Fibroblast of lung (primary cell): ENCODE measurements at regions not wholly inside any gene's neighbourhood (a gene's known extent, or its start where the extent isn't known, plus 50 kb on each side); places are given as distances from the start of the nearest gene placed in this dataset.

Experiments used
- DNase-seq, 2 donors: peaks; one replicate each; pipeline versions ENCODE4 v3.0.0 to v3.0.0-alpha.2; 2010; ENCODE audit warnings: low read depth in 2 of 2
- H2AFZ ChIP-seq: 2 replicates; pipeline ENCODE4 v1.5.1; 2012; ENCODE audit warnings: low read length, control low read depth, inconsistent platforms
- H3K27ac ChIP-seq: 2 replicates; pipeline ENCODE4 v1.5.1; 2011; ENCODE audit warnings: low read length, control low read depth; ENCODE audit not compliant: insufficient read depth
- H3K27me3 ChIP-seq: 2 replicates; pipeline ENCODE4 v1.5.1; 2011; ENCODE audit warnings: mild to moderate bottlenecking, low read length; ENCODE audit not compliant: control insufficient read depth, insufficient read depth
- H3K36me3 ChIP-seq: 2 replicates; pipeline ENCODE4 v1.5.1; 2011; ENCODE audit warnings: low read length; ENCODE audit not compliant: control insufficient read depth, insufficient read depth
- H3K4me1 ChIP-seq: 2 replicates; pipeline ENCODE4 v1.5.1; 2011; ENCODE audit warnings: low read length; ENCODE audit not compliant: control insufficient read depth, insufficient read depth; ENCODE audit errors: extremely low read depth
- H3K4me2 ChIP-seq: 2 replicates; pipeline ENCODE4 v1.5.1; 2011; ENCODE audit warnings: low read length, control low read depth; ENCODE audit not compliant: insufficient read depth; ENCODE audit errors: extremely low read depth
- H3K4me3 ChIP-seq, 4 experiments: fragments of 200-600 bp in 1 of 4; sonication (generic) in 1 of 4; replicated peaks in 1 of 4; 2 replicates each; pipeline ENCODE4 v1.5.1; 2011 to 2016; ENCODE audit warnings: low read length in 4 of 4, low read depth in 3 of 4, mild to moderate bottlenecking in 3 of 4, control low read depth in 2 of 4, inconsistent platforms in 1 of 4, mixed read lengths in 1 of 4; ENCODE audit not compliant: insufficient read depth in 1 of 4; ENCODE audit errors: control extremely low read depth in 1 of 4
- H3K79me2 ChIP-seq: 2 replicates; pipeline ENCODE4 v1.5.1; 2012; ENCODE audit warnings: mild to moderate bottlenecking, low read length, inconsistent platforms; ENCODE audit not compliant: control insufficient read depth, insufficient read depth
- H3K9ac ChIP-seq: 2 replicates; pipeline ENCODE4 v1.5.1; 2011; ENCODE audit warnings: mild to moderate bottlenecking, low read length, control low read depth; ENCODE audit not compliant: insufficient read depth
- H3K9me3 ChIP-seq: 2 replicates; pipeline ENCODE4 v1.5.1; 2012; ENCODE audit warnings: low read depth, low read length; ENCODE audit not compliant: control insufficient read depth, insufficient read depth
- H4K20me1 ChIP-seq: 2 replicates; pipeline ENCODE4 v1.5.1; 2011; ENCODE audit warnings: low read length; ENCODE audit not compliant: control insufficient read depth, insufficient read depth; ENCODE audit errors: extremely low read depth
- EZH2 ChIP-seq: IDR thresholded peaks from 2 replicates; pipeline ENCODE4 v1.5.1; 2012; ENCODE audit warnings: low read length, control low read depth, mild to moderate bottlenecking; ENCODE audit errors: missing control alignments
- TF ChIP-seq, protein P1 (sequence below), 2 donors: IDR thresholded peaks in 1 of 2; conservative IDR thresholded peaks in 1 of 2; 1 replicate in 1 of 2; 2 replicates in 1 of 2; pipeline ENCODE4 v1.5.1; 2011 to 2012; ENCODE audit warnings: low read length in 2 of 2, control low read depth in 1 of 2, inconsistent platforms in 1 of 2, low read depth in 1 of 2, mild to moderate bottlenecking in 1 of 2

DNA sequence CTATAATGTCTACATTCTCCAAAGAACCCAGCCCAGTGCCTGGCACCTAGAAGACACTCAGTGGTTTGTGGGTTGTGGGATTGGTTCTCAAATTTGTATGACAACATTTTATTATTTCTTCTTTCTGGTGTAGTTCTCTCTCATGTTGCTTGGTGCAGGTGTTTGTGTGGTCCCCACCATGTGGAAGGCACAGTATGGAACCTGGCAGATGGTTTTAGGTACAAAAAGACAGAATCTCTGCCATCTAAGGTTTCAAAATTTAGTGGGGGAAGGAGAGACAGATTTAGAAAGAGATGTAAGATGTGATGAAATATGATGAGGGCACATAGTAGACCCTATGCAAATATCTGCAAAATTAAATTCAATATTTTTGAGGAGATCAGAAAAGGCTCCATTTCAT lies 323.8 kb downstream of the CDK5RAP2 start:
- no peaks in the 10 kb centered on the region for H3K4me1 ChIP-seq
- H4K20me1 ChIP-seq: no peaks in the 10 kb centered on the region
- DNase-seq: no peak
- TF ChIP-seq, protein P1, sequence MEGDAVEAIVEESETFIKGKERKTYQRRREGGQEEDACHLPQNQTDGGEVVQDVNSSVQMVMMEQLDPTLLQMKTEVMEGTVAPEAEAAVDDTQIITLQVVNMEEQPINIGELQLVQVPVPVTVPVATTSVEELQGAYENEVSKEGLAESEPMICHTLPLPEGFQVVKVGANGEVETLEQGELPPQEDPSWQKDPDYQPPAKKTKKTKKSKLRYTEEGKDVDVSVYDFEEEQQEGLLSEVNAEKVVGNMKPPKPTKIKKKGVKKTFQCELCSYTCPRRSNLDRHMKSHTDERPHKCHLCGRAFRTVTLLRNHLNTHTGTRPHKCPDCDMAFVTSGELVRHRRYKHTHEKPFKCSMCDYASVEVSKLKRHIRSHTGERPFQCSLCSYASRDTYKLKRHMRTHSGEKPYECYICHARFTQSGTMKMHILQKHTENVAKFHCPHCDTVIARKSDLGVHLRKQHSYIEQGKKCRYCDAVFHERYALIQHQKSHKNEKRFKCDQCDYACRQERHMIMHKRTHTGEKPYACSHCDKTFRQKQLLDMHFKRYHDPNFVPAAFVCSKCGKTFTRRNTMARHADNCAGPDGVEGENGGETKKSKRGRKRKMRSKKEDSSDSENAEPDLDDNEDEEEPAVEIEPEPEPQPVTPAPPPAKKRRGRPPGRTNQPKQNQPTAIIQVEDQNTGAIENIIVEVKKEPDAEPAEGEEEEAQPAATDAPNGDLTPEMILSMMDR (conservative IDR thresholded peaks at IDR 0.05 in 1 of 2, IDR thresholded peaks at IDR 0.05 in 1 of 2; ENCODE audit: low read depth in 1 of 2, low read length in 2 of 2): no peak
- TF ChIP-seq EZH2: no peak
- no peak overlapping the region for H3K9ac ChIP-seq
- no peaks in the 10 kb centered on the region for H3K27me3 ChIP-seq
- H3K4me3 ChIP-seq: no peak overlapping the region
- no peak overlapping the region for H3K4me2 ChIP-seq
- no peak overlapping the region for H3K27ac ChIP-seq
- no peaks in the 10 kb centered on the region for H3K79me2 ChIP-seq
- H3K9me3 ChIP-seq: no peaks in the 10 kb centered on the region
- no peak overlapping the region for H2AFZ ChIP-seq
- H3K36me3 ChIP-seq: no peaks in the 10 kb centered on the region

DNA sequence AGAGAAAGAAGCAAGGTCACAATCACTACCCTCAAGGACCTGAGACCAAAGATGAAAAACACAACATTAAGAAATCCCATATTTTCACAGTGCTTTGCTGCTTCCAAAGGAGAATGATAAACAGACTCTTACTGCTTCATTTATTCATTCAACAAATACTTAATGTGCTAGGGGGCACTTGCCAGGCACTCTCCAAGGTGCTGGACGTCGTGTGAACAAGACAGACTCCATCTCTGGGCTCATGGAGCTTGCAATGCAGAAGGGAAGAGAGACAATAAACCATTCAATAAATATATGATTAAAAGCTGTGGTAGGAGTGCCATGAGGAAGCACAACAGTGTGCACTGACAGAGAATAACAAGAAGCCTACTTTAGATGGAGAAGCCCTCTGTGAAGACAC lies 327.7 kb downstream of the CDK5RAP2 start:
- no peak overlapping the region for H2AFZ ChIP-seq
- no peaks in the 10 kb centered on the region for H3K79me2 ChIP-seq
- DNase-seq: no peak
- no peaks in the 10 kb centered on the region for H3K27me3 ChIP-seq
- H3K36me3 ChIP-seq: no peaks in the 10 kb centered on the region
- no peaks in the 10 kb centered on the region for H4K20me1 ChIP-seq
- no peak overlapping the region for H3K4me3 ChIP-seq
- H3K27ac ChIP-seq: no peak overlapping the region
- H3K4me1 ChIP-seq: no peaks in the 10 kb centered on the region
- H3K9me3 ChIP-seq: no peaks in the 10 kb centered on the region
- TF ChIP-seq, protein P1 (conservative IDR thresholded peaks at IDR 0.05 in 1 of 2, IDR thresholded peaks at IDR 0.05 in 1 of 2; ENCODE audit: low read depth in 1 of 2, low read length in 2 of 2): no peak
- no peak for TF ChIP-seq EZH2
- H3K9ac ChIP-seq: no peak overlapping the region
- no peak overlapping the region for H3K4me2 ChIP-seq

DNA sequence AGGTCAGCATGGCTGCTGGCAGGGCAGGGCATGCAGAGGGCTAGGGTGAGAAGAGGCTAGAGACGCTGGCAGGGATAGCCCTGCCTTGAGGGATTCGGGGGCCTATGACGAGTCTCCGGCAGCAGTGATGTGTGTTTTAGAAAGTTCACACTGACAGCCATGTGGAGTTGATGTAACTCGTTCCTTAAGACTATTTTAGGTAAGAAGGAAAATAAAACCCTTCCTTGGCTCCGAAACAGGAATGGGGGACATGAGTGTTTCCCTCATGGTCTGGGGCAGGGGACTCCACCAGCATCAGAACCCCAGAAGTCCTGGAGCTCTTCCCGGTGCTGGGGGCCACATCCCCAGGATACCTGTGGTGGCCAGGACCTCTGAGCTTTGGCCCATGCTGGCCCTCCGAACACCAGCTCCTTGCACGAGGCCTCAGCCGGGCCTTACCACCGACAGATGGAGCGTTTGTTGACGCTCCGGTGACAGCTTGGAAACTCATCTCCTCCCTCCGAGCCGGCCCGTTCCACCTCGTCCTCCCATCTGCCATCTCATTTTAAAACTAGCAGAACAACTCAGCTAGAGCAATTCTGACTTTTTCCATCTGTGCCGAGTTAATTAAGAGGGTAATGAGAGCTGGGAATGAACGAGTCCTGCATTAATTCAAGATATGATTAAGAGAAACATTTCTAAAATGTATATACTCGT lies 337.7 kb downstream of the CDK5RAP2 start:
- Histone ChIP-seq H3K36me3 (no peaks in the 10 kb centered on the region), H3K27ac (no peak overlapping the region), H3K4me2 (no peak overlapping the region), H3K79me2 (no peaks in the 10 kb centered on the region), H3K9me3 (no peaks in the 10 kb centered on the region), H3K9ac (no peak overlapping the region), H3K4me3 (no peak overlapping the region), H3K4me1 (no peaks in the 10 kb centered on the region), H2AFZ (no peak overlapping the region), H3K27me3 (no peaks in the 10 kb centered on the region), H4K20me1 (no peaks in the 10 kb centered on the region)
- no peak for DNase-seq
- TF ChIP-seq EZH2: no peak
- TF ChIP-seq, protein P1 (conservative IDR thresholded peaks at IDR 0.05 in 1 of 2, IDR thresholded peaks at IDR 0.05 in 1 of 2; ENCODE audit: low read depth in 1 of 2, low read length in 2 of 2): no peak
